Brain pericyte (primary cell): ENCODE measurements at regions not wholly inside any gene's neighbourhood (a gene's known extent, or its start where the extent isn't known, plus 50 kb on each side); places are given as distances from the start of the nearest gene placed in this dataset.
A peak's percentile ranks its signal among the peaks of the same experiment; 100 is the strongest.
"Not testable (repeated sequence)": the region's sequence is repeated elsewhere in the genome, so short reads cannot be mapped to it uniquely, and the experiment has no call there.

Experiments used
- DNase-seq: peaks from one replicate; pipeline ENCODE4 v3.0.0-alpha.2; 2012; ENCODE audit warnings: low read depth, low spot score

DNA sequence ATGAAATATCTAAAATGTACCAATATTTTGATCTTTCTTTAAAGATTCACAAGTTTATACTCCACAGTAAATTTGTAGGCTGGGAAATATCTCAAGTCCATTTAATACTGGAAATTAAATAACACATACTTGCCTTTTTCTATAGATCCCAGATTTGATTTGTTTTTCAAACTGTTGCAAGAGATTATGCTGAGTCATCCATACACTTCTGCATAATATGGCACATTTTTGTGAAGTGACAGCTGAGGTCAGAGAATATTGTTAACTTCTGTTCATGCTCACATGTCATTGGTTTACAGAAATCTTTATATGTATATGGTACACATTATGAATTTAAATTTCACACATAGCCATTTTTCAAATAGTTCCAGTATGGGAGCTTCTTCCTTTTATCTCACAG lies 1066.3 kb upstream of the NUDT12 start:
- no peak for DNase-seq

- DNase-seq, result no peak
Observed at GRCh38 chr5:104626122-104626521, 1063.5 kb upstream of the NUDT12 start.

- DNase-seq, result no peak
Observed at GRCh38 chr5:104612005-104612404, 1049.4 kb upstream of the NUDT12 start.

DNA sequence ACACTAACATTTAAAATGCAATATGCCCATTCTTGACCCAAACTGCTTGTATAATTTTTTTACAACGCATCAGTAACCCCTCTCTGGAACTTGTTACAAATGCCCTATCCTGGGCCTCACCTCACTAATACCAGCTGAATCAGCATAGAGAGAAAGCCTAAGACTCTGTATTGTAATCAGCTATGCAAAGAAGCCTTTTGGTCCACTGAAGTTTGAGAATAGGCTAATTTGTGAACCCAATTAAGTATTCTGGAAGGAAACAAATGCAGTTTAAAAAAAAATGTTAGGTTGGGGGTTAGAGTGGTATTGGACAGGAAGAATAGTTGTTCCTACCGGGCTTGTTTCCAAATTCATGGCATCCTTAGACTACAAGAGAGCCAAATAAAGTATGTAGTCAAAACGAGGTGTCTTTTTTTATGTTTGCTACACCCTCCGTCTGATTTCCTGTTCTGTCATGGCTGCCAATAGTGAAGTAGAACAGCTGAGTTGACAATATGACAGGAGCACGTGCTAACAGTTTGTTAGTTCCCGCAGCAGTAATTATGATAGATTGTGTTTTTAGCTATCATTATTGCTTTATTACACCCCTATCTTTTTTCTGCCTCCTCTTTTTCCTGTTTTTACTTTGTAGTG lies 1048.7 kb upstream of the NUDT12 start:
- no peak for DNase-seq

DNA sequence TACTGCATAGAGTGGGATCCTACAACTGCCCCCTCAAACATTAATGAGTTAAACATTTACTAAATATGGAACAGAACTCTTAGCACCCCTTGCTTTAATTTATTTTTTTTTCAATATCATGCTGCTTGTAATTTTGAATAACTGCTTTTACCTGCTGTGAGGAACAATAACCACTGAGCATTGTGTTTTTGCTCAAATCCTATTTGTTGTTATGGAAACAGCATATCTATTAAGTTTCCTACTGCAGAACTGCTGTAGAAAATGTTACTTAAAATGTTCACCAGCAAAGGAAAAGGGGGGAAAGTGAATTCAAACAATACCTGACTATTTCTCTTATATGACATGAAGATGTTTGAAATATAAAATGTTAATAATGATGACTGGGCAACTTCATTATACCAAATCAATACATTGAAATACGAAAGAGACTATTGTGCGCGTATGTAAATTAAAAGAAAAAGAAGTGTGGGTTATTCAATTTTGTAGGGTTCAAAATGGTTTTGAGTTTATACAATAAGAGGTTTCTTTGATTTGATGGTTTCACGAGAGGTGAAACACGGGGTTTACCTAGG lies 1043.8 kb upstream of the NUDT12 start:
- no peak for DNase-seq

DNA sequence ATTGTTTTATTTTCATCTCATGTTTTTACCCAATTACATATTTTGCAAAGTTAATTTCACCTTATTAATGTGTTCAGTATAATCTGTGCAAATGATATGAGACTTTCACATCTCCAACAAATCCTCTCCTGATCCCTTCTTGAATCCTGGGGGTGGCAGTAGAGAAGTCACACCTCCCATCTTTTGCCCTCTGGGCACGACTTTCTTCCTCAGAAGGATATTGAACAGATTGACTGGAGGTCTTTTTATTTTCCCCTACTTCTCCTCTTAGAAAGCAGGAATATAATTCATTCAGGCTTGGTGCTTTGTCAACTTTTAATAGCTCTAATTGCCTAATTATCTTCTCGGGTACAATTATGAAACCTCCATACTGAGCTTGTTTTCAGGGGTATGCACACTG lies 1037.1 kb upstream of the NUDT12 start:
- DNase-seq, result no peak

GRCh38 chr5:104598285-104598684 lies 1035.7 kb upstream of the NUDT12 start:
- DNase-seq, result no peak

- no peak for DNase-seq
Observed at GRCh38 chr5:104594850-104595249, 1032.3 kb upstream of the NUDT12 start.

GRCh38 chr5:104576677-104577076 lies 1014.1 kb upstream of the NUDT12 start:
- no peak for DNase-seq

GRCh38 chr5:104573949-104574709 lies 1011.5 kb upstream of the NUDT12 start:
- no peak for DNase-seq

DNA sequence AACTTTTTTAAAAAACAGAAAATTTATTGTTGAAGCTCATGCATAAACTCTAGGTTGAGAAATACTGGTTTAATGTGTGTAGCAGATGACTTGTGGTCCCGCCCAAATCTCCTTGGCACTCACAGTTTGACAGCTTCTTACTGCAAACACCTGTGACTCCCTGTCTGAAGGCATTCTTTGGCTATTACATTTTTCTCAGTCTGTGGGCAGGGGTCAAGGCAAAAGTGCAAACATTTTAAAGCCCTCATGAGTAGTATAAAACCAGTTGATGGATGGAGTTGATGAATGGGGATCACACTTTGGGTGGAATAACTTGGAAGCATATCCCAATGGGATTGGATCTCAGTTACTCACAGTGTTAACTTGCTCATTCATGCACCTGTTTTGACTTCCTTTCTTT lies 1007.0 kb upstream of the NUDT12 start:
- DNase-seq, result no peak

GRCh38 chr5:104564530-104564929 lies 1001.9 kb upstream of the NUDT12 start:
- no peak for DNase-seq

DNA sequence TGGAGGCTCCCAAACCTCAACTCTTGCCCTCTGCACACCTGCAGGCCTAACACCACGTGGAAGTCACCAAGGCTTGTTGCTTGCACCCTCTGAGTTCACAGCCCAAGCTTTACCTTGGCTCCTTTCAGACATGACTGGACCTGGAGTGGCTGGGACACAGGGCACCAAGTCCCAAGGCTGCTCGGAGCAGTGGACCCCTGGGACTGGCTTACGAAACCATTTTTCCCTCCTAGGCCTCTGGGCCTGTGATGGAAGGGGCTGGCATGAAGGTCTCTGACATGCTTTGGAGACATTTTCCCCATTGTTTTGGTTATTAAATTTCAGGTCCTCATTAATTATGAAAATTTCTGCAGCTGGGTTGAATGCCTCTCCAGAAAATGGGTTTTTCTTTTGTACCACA lies 994.4 kb upstream of the NUDT12 start:
- no peak for DNase-seq

DNA sequence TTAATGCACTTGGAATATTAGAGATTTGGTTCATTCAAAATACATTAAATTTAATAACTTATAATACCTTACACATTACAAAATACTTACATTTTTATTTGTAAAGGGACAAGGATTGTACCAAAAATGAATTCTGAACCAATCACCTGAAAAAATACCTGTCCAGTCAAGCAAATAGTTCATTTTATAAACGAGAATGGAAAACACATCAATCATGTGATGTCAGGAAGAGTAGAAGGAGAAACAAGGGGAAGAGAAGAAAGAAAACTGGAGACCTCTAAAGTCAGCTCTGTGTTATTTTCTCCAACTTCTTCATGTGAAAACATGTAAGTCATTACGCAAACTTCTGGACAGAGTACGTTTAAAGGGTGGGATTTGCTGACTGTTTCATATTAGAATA lies 989.0 kb upstream of the NUDT12 start:
- DNase-seq, result no peak

GRCh38 chr5:104546871-104547270 lies 984.3 kb upstream of the NUDT12 start:
- not testable (repeated sequence) for DNase-seq

DNA sequence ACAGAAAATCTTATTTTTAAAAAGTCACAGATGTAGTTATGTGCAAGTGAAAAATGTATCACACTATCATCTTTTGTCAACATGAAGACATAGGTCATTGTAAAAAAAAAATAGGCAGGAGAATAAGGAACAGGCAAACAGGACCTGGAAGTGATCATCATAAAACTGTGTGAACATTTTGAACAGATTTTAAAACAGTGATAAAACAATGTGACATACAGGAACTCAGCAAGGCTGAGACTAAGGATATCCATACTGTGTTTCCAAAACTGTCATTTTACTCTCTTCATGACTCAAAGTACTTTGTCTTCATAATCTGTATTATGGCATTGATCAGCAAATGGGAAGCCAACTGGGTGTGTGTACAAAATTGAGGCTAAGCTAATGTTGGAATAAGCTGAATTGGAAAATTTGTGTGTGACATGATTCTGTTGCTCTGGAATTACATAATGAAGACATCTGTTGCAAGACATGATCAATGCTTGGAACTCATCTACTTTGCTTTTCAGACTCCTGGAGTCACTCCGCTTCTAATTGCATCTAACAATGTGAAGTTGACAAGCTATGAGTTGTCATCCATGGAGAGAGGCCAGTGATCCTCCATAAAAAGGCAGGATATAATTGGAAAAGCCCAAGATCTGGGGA lies 978.7 kb upstream of the NUDT12 start:
- DNase-seq, result no peak

- peak; percentile 81 for DNase-seq
Observed at GRCh38 chr5:104540448-104540847, 977.9 kb upstream of the NUDT12 start.

- no peak for DNase-seq
Observed at GRCh38 chr5:104539618-104540350, 977.2 kb upstream of the NUDT12 start.

- no peak for DNase-seq
Observed at GRCh38 chr5:104538734-104539133, 976.1 kb upstream of the NUDT12 start.

DNA sequence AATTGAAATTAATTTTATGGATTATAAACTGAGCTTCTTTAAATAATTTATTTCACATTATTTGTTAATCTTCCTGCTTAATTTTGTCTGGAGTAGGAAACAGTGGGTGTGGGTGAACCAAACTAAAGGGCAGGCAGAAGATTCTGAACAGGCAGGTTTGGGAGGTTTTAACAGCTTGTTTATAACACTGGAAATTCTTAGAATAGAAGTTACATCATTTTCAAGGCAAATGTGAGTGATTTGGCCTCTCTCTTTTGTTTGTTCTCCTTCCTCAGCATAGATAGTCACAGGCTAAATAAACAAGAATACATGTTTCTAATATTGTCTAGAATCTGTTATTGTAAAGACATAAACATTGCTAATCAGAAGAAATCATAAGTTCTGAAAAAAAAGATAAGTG lies 970.9 kb upstream of the NUDT12 start:
- no peak for DNase-seq

DNA sequence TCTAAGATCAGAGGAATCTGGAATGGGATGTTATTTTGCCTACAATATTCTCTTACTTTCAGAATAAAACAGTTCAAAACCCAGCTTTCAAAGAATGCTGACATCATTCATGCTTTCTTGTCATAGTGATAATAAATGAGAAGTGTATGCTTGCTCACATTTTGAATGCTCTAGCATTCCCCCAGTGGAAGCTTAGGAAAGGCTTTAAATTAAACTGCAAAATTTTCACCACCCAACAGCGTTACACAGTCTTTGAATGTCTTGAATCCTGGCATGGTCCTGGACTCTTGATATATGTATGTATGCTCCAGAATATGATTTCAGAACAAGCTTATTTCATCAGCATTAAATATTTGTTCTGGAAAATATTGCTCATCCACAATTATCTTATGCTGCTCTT lies 964.3 kb upstream of the NUDT12 start:
- DNase-seq, result no peak

- DNase-seq, result no peak
Observed at GRCh38 chr5:104513640-104514072, 951.1 kb upstream of the NUDT12 start.
